Motor neuron (in vitro differentiated cells): ENCODE measurements at regions not wholly inside any gene's neighbourhood (a gene's known extent, or its start where the extent isn't known, plus 50 kb on each side); places are given as distances from the start of the nearest gene placed in this dataset.
"Not testable (repeated sequence)": the region's sequence is repeated elsewhere in the genome, so short reads cannot be mapped to it uniquely, and the experiment has no call there.

Experiments
- ATAC-seq, 8 experiments: fragments of 200-7000 bp; cut with Tn5 transposase; replicated peaks in 6 of 8; 2 replicates each; pipeline ENCODE4 v1.8.0; 2021; ENCODE audit warnings: mild to moderate bottlenecking in 8 of 8, moderate library complexity in 8 of 8
- H3K27ac ChIP-seq, 2 donors: fragments of 250-450 bp; sonication (Bioruptor Pico); 2 replicates each; pipeline ENCODE4 v1.9.0; 2021; ENCODE audit warnings: antibody characterized with exemption in 2 of 2, mild to moderate bottlenecking in 2 of 2, moderate library complexity in 1 of 2
- H3K4me1 ChIP-seq, 2 donors: fragments of 250-450 bp; sonication (Bioruptor Pico); replicated peaks in 1 of 2; 2 replicates each; pipeline ENCODE4 v1.6.1; 2021; ENCODE audit warnings: antibody characterized with exemption in 2 of 2, mild to moderate bottlenecking in 2 of 2, moderate library complexity in 1 of 2
- H3K4me3 ChIP-seq, 5 donors: fragments of 250-450 bp; sonication (Bioruptor Pico); 2 replicates each; pipeline ENCODE4 v1.9.0; 2021; ENCODE audit warnings: antibody characterized with exemption in 5 of 5, mild to moderate bottlenecking in 5 of 5, moderate library complexity in 4 of 5
- WGBS, 10 experiments: fragments of 450-650 bp; shearing (Covaris generic); methylation state at CpG; one replicate each; pipeline ENCODE4 v1.0.0; 2022; 5-methylcytosine and 5-hydroxymethylcytosine counted together
- in situ Hi-C, 9 experiments: fragments of 400-800 bp; cut with MboI; loops; one replicate each; pipeline ENCODE4 v1.15.0; 2021; ENCODE audit warnings: low sequenced_read_pairs in 9 of 9, low pct_unique_long_range_greater_than_20kb in 2 of 9; ENCODE audit not compliant: unreplicated experiment in 9 of 9

GRCh38 chr14:23896609-23897153, 56.9 kb upstream of the DHRS4 start:
- Histone ChIP-seq H3K4me3 (no peak overlapping the region), H3K27ac (no peak overlapping the region), H3K4me1 (no peaks in the 10 kb centered on the region)
- 0 to 82% (median 53%) methylated on average over 1 to 5 of the region's 5 CpGs for WGBS, 10 experiments
- peak in 3 of 8 experiments; percentile 61 to 71 (median 68) for ATAC-seq
- in situ Hi-C loops = no loop called here

GRCh38 chr14:23897291-23897690, 56.3 kb upstream of the DHRS4 start:
- H3K4me3 ChIP-seq, in situ Hi-C loops, H3K27ac ChIP-seq, H3K4me1 ChIP-seq: not testable (repeated sequence)
- WGBS, 10 experiments = 0 to 100% (median 80%) methylated on average over 1 to 2 of the region's 2 CpGs; no CpG with 5 or more reads in 1 of the 10 experiments
- ATAC-seq = peak in 2 of 8 experiments; percentile 56 to 60

- in situ Hi-C loops, H3K4me1 ChIP-seq, H3K27ac ChIP-seq, H3K4me3 ChIP-seq, ATAC-seq: not testable (repeated sequence)
- no CpG with 5 or more reads among the region's 20 CpGs for WGBS, 10 experiments
Measured at GRCh38 chr14:23898359-23898758, 55.2 kb upstream of the DHRS4 start.

- H3K4me1 ChIP-seq = no peaks in the 10 kb centered on the region
- in situ Hi-C loops = loop anchor here in 1 of 9 experiments (25.0 kb wide), 1 partner anchor 162 kb away; no protein-coding TSS in a partner anchor
- no peak overlapping the region for H3K4me3 ChIP-seq
- no peak for ATAC-seq
- 20 to 100% (median 80%) methylated on average over 1 to 8 of the region's 8 CpGs; no CpG with 5 or more reads in 1 of the 10 experiments for WGBS, 10 experiments
- H3K27ac ChIP-seq = no peak overlapping the region
Measured at GRCh38 chr14:23899788-23900187, 53.8 kb upstream of the DHRS4 start.

- no peak overlapping the region for H3K4me3 ChIP-seq
- 36 to 73% (median 63%) methylated on average over 1 to 4 of the region's 4 CpGs; no CpG with 5 or more reads in 1 of the 10 experiments for WGBS, 10 experiments
- no peak for ATAC-seq
- no peaks in the 10 kb centered on the region for H3K4me1 ChIP-seq
- H3K27ac ChIP-seq = no peak overlapping the region
- in situ Hi-C loops = loop anchor here in 1 of 9 experiments (25.0 kb wide), 1 partner anchor 166 kb away; no protein-coding TSS in a partner anchor
Measured at GRCh38 chr14:23903442-23903841, 50.1 kb upstream of the DHRS4 start.
